GM23338 (cell line): ENCODE measurements at regions not wholly inside any gene's neighbourhood (a gene's known extent, or its start where the extent isn't known, plus 50 kb on each side); places are given as distances from the start of the nearest gene placed in this dataset.

ENCODE experiments used
- CTCF ChIP-seq, 2 experiments: fragments of 200-600 bp in 1 of 2; sonication (generic) in 1 of 2; conservative IDR thresholded peaks; 2 replicates each; pipeline versions ENCODE4 v1.5.1 to v1.6.1; 2016 to 2017; ENCODE audit warnings: antibody characterized with exemption in 2 of 2, low read depth in 2 of 2, mild to moderate bottlenecking in 2 of 2, moderate library complexity in 1 of 2
- EZH2 ChIP-seq: fragments of 200-600 bp; sonication (generic); IDR thresholded peaks from one replicate; pipeline ENCODE4 v1.8.0; 2017; ENCODE audit warnings: antibody characterized with exemption, mild to moderate bottlenecking, low read depth; ENCODE audit not compliant: unreplicated experiment
- EZH2phosphoT487 ChIP-seq: fragments of 200-600 bp; sonication (generic); IDR thresholded peaks from one replicate; pipeline ENCODE4 v1.8.1; 2018; ENCODE audit warnings: antibody characterized with exemption; ENCODE audit not compliant: unreplicated experiment
- REST ChIP-seq: IDR thresholded peaks from one replicate; pipeline ENCODE4 v1.6.1; 2018; ENCODE audit warnings: antibody characterized with exemption; ENCODE audit not compliant: unreplicated experiment

- TF ChIP-seq CTCF (conservative IDR thresholded peaks at IDR 0.05; ENCODE audit: low read depth in 2 of 2) = no peak
- no peak for TF ChIP-seq EZH2
- no peak for TF ChIP-seq REST
- no peak for TF ChIP-seq EZH2phosphoT487
Observed at GRCh38 chr6:21831521-21832291, 238.2 kb downstream of the SOX4 start.
